ENCODE measurements at regions not wholly inside any gene's neighbourhood (a gene's known extent, or its start where the extent isn't known, plus 50 kb on each side); places are given as distances from the start of the nearest gene placed in this dataset.

DNA sequence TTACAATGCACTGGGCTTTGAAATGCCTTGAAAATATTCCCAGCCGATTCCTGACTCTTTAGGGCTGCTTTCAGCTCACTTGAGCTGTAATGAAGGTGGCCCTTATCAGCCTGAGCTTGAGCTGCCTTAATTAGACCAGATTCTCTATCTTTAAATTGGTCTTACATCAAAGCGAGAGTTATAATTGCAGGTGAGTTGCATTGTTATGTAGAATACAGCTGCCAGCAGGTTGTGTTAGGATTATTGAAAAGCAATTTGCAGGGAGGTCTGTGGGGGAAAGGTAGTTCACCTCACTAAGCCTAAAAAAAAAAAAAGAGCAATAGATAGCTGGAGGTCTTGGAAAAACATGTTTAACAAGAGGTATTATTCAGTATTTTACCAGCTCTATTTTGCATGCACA is 142.2 kb upstream of the HABP2 start:
- TF ChIP-seq REST (IDR thresholded peaks at IDR 0.05; ENCODE audit: insufficient read depth in 1 of 2, low read depth in 2 of 2, low read length in 2 of 2), result no peak
- no peak for TF ChIP-seq POLR2AphosphoS5 (IDR thresholded peaks at IDR 0.05; ENCODE audit: low read depth, low read length)
- TF ChIP-seq SIN3A (IDR thresholded peaks at IDR 0.05; ENCODE audit: borderline replicate concordance, insufficient read depth, low read length), result no peak
- TF ChIP-seq FOXP2 (optimal IDR thresholded peaks at IDR 0.05; ENCODE audit: borderline replicate concordance, extremely low read depth, extremely low read length, insufficient read depth), result no peak
- no peak for TF ChIP-seq TAF1 (IDR thresholded peaks at IDR 0.05; ENCODE audit: borderline replicate concordance, insufficient read depth, low read length)

DNA sequence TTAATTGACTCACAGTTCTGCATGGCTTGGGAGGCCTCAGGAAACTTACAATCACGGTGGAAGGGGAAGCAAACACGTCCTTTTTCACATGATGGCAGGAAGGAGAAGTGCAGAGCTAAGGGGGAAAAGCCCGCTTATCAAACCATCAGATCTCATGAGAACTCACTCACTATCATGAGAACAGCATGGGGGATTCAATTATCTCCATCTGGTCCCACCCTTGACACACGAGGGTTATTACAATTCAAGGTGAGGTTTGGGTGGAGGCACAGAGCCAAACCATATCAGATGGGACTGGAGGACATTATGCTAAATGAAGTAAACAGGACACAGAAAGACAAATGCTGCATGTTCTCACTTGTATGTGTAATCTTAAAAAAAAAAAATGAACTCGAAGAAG is 141.4 kb upstream of the HABP2 start:
- no peak for TF ChIP-seq POLR2AphosphoS5 (IDR thresholded peaks at IDR 0.05; ENCODE audit: low read depth, low read length)
- no peak for TF ChIP-seq REST (IDR thresholded peaks at IDR 0.05; ENCODE audit: insufficient read depth in 1 of 2, low read depth in 2 of 2, low read length in 2 of 2)
- TF ChIP-seq FOXP2 (optimal IDR thresholded peaks at IDR 0.05; ENCODE audit: borderline replicate concordance, extremely low read depth, extremely low read length, insufficient read depth), result no peak
- TF ChIP-seq TAF1 (IDR thresholded peaks at IDR 0.05; ENCODE audit: borderline replicate concordance, insufficient read depth, low read length), result no peak
- TF ChIP-seq SIN3A (IDR thresholded peaks at IDR 0.05; ENCODE audit: borderline replicate concordance, insufficient read depth, low read length), result no peak

DNA sequence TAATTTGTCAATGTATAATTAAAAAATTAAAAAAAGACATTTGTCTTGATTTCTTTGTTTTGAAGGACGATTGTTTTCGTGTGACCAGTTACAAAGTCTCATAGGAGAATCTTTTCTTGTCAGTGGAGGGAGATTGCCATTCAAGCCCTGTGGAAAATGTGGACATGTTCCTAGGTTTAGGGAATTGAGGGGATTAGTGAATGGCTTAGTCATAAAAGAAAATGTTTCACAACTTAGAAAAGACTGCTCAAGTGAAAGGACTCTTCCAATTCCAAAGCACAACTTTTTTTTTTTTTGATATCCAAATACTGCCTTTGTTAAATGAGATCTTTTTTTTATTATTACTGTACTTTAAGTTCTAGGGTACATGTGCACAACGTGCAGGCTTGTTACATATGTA is 140.7 kb upstream of the HABP2 start:
- TF ChIP-seq POLR2AphosphoS5 (IDR thresholded peaks at IDR 0.05; ENCODE audit: low read depth, low read length) (no peak), TAF1 (IDR thresholded peaks at IDR 0.05; ENCODE audit: borderline replicate concordance, insufficient read depth, low read length) (no peak), SIN3A (IDR thresholded peaks at IDR 0.05; ENCODE audit: borderline replicate concordance, insufficient read depth, low read length) (no peak), FOXP2 (optimal IDR thresholded peaks at IDR 0.05; ENCODE audit: borderline replicate concordance, extremely low read depth, extremely low read length, insufficient read depth) (no peak), REST (IDR thresholded peaks at IDR 0.05; ENCODE audit: insufficient read depth in 1 of 2, low read depth in 2 of 2, low read length in 2 of 2) (no peak)

GRCh38 chr10:113414543-113414942 is 138.3 kb upstream of the HABP2 start:
- TF ChIP-seq FOXP2 (optimal IDR thresholded peaks at IDR 0.05; ENCODE audit: borderline replicate concordance, extremely low read depth, extremely low read length, insufficient read depth) (no peak), SIN3A (IDR thresholded peaks at IDR 0.05; ENCODE audit: borderline replicate concordance, insufficient read depth, low read length) (no peak)

- TF ChIP-seq REST (IDR thresholded peaks at IDR 0.05; ENCODE audit: insufficient read depth in 1 of 2, low read depth in 2 of 2, low read length in 2 of 2) (no peak), SIN3A (IDR thresholded peaks at IDR 0.05; ENCODE audit: borderline replicate concordance, insufficient read depth, low read length) (no peak), TAF1 (IDR thresholded peaks at IDR 0.05; ENCODE audit: borderline replicate concordance, insufficient read depth, low read length) (no peak)
Measured at GRCh38 chr10:113415246-113415645, 137.6 kb upstream of the HABP2 start.

All from PFSK-1 (cell line).